GOT3 (cell line): ENCODE measurements at regions not wholly inside any gene's neighbourhood (a gene's known extent, or its start where the extent isn't known, plus 50 kb on each side); places are given as distances from the start of the nearest gene placed in this dataset.
A peak's percentile ranks its signal among the peaks of the same experiment; 100 is the strongest.
"Not testable (repeated sequence)": the region's sequence is repeated elsewhere in the genome, so short reads cannot be mapped to it uniquely, and the experiment has no call there.

Experiments used
- DNase-seq: peaks from one replicate; lab custom pipeline; 2025; ENCODE audit warnings: mixed read lengths; lab: John Stamatoyannopoulos, UW

DNA sequence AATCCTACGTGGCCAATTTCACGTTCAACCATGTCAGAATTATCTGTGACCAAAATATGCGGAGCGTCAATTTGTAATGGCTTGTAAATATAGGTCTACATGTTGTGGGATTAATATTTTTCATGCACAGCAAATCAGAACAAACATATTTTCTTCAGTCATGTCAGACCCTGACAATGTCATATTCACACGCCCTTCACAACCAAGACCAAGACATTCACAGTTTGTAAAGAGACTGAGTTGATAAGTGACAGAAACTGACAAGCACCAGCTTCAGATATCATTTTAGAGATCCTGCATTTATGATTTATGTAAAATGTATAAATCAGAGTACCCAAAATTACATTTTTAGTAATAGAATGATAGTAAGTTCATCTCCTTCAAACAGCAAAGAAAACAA, 57.3 kb upstream of the NOVA1 start:
- DNase-seq: no peak

DNA sequence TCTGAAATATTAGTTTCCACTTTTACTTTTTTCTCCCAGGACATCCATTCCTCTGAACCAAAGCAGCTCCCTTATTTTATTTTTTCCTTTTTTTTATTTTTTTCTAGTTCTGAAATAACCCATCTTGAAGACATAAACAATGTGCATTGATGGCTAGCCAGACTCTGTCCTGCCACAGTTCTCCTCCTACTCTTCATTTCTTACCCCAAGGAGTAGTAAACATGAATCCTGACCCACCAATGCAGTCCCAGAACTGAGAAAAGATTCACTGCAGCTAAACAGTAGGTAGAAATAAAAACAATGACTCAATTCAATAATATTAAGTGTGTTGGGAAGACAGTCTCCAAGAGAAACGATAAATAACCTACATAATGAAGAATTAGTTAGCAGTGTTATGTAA, 65.7 kb upstream of the NOVA1 start:
- no peak for DNase-seq

DNA sequence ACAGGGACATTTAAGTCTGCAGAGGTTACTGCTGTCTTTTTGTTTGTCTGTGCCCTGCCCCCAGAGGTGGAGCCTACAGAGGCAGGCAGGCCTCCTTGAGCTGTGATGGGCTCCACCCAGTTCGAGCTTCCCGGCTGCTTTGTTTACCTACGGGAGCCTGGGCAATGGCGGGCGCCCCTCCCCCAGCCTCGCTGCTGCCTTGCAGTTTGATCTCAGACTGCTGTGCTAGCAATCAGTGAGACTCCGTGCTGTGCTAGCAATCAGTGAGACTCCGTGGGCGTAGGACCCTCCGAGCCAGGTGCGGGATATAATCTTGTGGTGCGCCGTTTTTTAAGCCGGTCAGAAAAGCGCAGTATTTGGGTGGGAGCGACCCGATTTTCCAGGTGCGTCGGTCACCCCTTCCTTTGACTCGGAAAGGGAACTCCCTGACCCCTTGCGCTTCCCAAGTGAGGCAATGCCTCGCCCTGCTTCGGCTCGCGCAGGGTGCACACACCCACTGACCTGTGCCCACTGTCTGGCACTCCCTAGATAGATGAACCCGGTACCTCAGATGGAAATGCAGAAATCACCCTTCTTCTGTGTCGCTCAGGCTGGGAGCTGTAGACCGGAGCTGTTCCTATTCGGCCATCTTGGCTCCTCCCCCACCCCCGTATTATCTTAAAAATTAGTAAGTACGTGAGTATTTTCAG, 81.0 kb upstream of the NOVA1 start:
- DNase-seq: not testable (repeated sequence)

DNA sequence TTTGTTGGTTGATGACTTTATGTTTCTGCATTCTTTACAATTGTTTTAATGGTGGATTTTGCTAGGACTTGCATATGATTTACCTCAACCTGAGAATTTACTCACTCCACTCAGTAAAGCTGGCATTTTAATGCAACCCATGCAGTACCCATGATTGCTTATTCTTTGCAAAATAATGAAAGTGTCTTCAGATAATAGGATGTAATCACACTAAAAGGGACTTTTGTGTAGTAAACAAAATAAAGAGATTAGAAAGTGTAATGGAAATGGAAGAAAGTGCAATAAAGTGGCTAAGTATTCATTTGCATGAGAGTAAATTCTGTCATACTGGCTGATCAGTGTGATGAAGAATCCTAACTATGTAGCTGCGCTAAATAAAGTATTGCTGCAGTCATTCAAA, 87.6 kb upstream of the NOVA1 start:
- DNase-seq: no peak

DNA sequence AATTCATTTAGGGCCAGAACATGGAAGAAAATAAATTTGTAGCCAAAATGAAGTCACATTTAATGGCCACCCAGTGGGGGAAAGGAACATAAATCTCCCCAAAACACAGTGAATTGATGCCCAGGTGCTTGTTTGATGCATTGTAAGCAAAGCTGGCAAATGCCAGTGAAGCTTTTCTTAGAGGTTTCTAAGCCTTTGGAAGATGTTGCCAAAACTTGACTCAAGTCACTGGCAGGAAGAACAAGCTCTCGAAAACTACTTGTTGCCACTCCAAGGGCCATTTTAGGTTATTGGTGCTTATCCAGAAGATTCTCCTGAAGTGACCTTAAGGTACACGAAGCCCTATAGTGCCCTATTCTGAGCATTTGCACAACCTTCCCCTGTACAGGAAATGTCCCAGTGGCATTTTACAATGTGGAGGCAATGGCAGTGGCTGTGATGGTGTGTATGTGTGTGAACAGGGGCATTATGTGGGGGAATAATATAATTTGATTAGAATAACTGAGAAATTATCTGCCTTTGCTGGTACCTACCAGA, 89.5 kb upstream of the NOVA1 start:
- no peak for DNase-seq

DNA sequence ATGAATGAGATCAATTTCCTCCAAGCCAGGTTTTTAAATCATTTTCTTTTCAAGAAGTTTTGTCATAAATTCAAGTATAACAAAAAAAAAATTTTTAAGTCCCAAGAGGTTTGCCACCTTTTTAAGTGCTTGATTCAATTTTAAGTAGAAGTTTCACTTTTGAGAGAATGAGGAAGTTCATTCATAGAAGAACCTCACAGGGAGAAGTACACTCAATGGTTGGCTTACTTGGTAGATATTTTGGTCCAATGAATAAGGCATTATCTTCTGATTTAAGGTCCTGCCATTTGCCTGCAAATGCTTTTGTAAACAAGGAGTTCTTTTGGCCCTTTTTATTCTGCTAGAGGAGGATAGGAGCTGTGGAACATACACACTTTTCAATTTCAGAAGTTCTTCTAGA, 96.7 kb upstream of the NOVA1 start:
- DNase-seq: no peak

DNA sequence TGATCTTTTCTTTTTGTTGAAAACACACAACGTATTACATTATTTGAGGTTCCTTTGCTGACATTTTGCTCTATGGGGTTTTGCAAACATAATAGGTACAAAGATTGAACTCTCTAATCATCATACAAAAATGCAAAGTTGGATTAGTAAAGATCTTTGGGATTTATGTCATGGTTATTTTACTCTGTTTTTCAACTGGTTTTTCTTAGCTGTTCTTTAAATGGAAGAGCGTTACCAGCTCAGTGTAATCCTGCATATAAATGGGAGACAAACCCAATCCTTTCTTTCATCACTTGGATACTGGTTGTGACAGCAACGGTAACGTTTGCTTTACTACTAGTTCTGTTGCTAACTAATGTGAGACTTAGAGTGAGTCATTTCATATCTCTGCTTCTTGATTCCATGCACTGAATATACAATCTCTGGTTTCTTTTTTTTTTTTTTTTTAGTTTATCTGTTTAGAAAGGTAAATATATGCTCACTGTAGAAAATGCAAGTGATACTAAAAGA, 104.9 kb upstream of the NOVA1 start:
- DNase-seq: no peak

DNA sequence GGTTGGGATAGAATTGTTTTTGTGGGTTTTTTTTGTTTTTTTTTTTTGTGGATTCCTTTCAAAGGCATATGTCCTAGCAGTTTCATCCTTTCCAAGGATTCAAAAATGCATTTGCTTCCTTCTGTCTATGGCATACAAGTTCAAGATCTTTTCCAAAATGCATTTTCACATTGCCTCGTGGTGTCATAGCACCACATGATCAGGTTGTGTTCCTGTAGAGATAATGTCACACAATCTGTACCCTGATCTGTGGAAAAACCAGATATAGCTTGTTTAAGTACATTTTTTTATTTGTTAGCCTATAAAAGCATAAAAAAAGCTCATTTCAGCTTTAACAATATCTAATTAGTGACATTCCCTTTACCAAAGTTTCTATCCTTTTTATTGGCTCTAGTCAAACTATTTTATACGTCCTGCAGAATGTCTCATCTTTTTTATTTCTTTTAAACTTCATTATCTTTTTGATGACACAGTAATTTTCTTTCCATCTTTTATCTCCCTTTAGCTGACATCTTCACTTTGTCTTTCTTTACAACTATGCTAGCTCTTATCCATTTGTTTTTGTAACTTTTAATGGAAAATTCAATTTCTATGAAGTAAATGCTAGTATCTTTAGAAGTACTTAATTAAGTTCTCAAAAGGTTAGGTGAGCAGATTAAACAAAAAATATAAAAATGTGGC, 106.0 kb upstream of the NOVA1 start:
- no peak for DNase-seq

DNA sequence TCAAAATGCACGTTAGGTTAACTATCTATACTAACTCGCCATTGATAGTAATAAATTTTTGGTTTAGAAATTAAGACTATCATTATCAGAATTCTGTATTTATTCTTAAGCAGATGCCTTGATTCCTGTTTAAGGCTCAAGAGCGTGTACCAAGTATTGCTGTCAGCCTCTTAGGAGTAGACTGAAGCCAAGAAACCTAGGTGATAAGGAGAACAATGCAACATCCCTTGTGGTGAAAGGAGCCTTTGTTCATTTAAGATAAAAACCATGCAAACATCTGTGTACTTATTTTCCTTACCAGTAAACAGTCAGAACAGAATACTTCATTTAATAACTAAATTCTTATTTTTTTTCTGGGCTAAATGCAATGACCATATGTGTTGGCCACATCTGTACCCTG, 109.4 kb upstream of the NOVA1 start:
- DNase-seq: no peak

DNA sequence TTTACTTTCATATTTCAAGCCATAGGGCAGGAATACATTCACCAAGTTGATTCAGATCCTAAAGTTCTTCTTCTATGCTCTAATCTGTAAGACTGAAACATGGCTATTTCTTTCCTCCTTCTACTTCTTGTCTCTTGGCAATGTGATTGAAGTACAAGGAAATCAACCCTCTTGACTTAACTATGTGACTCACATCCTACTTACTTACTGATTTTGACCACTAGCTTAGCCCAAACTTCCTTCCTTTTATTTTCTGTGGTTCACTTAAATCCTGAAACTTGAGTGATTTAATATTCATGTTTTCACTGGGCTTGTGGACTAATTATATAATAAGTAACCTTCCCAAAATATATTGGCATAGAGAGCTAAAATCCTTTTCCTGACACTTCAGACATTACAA, 111.2 kb upstream of the NOVA1 start:
- no peak for DNase-seq

DNA sequence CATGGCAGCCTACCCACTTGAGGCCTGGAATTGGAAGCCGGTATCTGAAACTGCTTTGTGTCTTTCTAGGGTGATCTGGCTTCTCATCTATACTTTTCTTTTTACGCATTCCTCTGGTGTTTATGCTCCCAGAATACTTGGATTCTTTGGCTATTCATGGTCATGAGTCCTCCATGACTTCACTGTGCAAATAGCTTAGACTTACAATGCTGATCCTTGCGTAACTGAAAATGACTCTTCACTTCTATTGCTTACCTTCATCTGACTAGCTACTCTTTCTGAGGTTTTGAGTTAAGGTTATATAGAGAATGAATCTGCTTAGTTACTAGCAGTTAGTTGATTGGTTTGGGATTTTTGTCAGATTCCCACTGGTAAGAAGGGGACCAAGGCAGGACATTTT, 121.7 kb upstream of the NOVA1 start:
- DNase-seq: no peak

DNA sequence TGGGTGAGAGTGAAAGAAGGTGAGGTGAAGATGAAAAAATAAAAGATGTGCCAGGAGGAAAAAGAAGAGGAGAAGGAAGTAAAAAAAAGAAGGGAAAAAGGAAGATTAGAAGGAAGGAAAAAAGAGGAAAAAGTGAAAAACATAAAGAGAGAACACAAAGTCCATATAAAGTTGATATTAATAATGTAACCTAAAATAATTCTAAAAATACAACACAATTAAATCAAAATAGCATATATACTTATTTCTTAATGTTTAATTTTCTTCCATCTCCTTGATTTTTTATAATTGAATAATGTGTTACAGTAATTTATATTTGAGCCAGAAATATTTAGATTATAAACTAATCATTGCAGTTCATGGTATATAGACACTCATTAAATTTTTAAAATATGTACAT, 124.4 kb upstream of the NOVA1 start:
- no peak for DNase-seq

DNA sequence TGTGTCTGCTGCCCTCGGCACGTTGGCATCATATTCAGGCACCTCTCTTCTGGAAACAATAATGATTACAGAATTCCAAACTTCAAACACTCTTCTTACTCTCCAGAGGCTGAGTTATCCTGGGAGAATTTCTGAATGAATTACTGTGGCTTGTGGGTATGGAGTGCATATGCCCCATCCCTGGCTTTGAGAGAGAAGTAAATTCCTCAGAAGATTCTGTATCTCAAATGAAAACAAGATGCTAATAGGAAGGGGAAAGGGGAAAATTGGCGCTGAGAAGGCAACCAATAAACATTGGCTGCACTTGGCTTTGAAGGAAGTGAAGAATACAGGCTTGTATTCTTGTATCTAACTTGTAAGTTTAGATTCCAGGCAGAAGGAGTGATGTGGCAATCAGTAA, 132.0 kb upstream of the NOVA1 start:
- no peak for DNase-seq

DNA sequence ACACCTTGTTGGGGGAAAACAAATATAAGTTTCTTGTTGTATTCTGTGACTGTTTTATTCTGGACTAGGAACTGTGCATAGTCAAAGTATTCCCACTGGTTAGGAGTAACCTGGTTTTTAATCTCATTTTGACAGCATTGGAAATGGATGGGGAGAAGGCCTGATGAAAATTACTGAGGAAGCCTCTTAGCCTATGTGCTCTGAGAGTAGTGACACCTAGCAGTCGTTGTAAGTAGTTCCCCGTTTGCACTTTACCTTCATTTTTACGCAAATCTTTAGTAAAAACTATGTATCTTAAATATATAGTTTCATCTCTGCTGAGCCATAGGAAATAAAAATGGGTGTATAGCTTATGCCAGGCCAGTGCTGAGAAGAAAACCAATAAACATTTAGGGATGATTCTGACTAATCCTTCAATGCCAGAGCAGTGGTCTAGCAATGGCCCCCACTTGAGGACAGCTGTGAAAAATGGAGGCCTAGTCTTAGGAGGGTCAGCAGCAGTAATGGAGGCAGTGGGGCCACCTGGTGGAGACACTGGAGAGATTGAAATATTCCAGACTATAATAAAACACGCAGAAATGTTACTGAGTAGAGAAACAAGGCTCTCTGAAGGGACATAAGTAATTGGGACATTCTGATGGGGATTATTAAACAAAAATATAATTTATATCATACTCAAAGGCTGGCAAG, 133.2 kb upstream of the NOVA1 start:
- DNase-seq: no peak

DNA sequence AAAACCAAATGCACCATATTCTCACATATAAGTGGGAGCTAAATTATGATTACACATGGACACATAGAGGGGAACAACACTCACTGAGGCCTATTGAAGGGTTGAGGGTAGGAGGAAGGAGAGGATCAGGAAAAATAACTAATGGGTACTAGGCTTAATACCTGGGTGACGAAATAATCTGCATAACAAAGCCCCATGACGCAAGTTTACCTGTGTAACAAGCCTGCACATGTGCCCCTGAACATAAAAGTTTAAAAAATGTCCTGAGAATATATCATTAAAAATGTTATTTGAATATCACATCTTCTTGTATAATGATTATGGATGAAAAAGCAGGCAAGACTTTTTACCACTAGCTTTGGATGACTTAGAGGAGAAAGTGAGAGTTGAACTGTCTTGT, 138.0 kb upstream of the NOVA1 start:
- DNase-seq: no peak

DNA sequence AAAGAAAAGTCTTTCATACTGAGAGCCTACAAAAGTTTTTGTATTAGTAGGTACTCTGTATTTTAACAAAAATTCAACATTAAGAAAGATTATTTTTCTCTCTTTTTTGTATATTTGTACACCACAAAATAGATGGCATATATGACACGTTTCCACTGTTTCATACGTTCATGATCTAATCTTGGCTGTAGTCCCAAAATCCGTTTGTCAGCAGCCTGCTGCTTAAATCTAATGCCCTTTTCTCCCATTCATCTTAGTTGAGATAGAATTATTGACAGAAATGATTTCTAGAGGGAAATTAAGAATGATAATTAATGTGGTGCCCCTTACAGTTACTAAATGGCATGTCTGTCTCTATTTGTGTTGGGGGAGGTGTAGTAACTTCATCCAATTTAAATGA, 140.7 kb upstream of the NOVA1 start:
- no peak for DNase-seq

DNA sequence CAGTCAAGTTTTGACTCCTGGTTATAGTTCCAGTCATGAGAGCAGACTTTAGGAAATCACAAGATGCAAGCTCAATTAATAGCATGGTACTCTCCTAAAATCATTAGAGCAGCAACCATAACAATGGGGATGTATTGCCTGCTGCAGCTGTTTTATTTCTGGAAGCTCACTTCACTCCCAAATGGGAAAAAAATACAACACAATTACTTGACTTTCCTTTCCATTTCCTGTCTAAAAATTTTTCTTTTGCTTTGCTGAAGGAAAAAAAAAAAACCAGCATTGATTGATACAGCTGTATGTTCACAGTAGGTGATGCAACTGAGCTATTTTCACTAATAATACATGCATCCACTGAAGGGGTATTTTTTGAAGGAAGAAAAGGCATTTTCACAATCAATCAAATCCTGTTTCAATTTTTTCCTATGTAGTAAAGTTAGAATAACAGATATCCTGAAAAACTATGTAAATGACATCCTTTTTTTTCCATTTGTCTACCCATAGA, 143.9 kb upstream of the NOVA1 start:
- DNase-seq: no peak

DNA sequence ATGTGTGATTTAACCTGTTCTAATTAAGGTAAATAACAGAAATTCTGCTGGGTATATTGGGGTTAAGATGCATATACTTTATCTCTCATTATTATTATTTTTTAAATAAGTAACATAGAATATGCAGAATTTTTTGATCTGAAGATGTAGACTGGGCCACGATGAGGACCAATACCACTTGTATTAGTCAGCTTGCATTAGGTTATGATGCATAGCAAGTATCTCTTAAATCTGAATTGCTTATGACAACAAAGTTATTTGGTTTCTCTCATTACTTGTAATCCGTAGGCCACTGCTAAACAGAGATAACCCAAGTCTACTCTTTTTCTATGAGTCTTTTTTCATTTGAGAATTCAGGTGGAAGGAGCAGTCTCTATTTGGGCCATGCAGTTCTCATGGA, 145.5 kb upstream of the NOVA1 start:
- no peak for DNase-seq

DNA sequence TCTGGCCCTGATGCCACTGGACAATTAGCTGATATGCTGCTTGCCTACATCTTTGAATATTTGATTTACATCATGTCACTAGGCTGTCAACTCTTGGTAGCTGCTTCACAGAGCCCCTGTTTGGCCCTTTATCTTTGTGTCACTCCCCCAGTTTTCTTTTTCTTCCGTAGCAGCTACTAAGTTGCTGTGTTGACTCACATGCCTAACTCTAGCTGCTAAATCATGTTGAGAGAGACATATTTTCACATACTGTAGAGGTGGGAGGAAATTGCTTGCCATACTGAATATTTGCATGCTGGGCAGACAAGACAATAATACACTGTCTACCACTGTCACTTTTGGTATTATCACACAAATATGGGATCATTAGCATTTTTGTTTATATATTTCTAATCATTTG, 147.1 kb upstream of the NOVA1 start:
- DNase-seq: no peak

DNA sequence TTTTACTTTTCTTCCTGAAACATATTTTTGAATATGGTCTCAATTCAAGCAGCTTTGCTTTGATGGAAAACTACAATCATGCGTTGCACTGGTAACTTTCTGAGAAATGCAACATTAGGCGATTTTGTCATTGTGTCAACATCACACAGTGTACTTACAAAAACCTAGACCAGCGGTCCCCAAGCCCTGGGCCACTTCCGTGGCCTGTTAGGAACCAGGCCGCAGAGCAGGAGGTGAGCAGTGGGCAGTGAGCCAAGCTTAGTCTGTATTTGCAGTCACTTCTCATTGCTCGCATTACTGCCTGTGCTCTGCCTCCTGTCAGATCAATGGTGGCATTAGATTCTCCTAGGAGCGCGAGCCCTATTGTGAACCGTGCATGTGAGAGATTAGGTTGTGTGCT, 163.7 kb upstream of the NOVA1 start:
- no peak for DNase-seq

DNA sequence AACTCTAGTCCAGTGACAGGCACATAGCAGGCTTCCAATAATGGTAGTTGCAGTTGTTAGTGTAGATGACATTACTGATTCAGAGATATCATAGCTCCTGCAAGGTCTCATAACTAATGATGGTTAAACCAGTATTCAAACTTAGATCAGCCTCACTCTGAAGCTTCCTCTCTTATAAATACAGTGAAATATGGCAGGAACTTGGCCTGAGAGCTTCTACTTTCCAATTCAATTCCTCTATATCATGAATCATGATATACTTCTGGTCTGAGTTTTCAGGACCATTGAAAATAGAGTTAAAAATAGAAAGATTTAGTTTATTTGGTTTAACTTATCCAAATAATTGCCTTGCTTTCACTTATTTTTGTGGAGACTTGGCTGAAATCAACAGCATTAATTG, 167.5 kb upstream of the NOVA1 start:
- DNase-seq: no peak

DNA sequence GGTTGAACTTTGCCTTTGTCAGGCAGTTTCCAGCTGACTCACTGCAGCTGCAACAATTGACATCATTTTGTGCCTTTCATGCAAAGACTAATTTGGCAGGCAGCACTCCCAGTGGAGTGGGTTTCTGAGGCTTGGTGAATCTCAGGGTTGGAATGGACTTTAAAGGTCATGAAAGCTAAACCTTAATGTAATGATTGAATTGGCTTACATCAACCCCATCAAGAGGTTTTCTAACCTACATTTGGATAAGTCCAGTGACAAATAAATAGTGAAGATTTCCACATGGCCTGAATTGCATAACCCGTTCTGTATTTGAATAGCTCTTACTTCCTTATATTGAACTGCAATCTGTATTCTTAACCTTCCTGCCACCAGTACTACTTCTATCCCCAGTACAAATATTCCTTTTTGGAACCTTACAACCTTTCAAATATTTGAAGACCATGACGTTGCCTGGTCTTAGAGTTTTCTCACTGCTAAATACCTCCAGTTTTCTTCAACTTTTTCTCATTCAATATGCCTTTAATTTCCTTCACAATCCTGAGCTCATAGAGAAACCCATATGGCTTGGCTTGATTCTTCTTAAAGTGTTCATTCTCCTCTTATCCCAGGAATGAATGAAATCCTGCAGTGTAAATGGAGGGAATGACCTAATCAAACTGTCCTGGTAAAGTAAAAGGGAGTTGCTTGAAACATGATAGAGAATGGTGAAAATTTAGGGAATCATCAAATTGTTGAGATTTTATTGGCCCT, 168.1 kb upstream of the NOVA1 start:
- DNase-seq: peak; percentile 10
